HG02642 (cell line): ENCODE measurements at regions not wholly inside any gene's neighbourhood (a gene's known extent, or its start where the extent isn't known, plus 50 kb on each side); places are given as distances from the start of the nearest gene placed in this dataset.

Experiments used
- ATAC-seq: cut with Tn5 transposase; IDR thresholded peaks from one replicate; pipeline ENCODE4 v1.9.1; 2021; ENCODE audit warnings: mild to moderate bottlenecking; ENCODE audit not compliant: unreplicated experiment, poor library complexity

GRCh38 chr6:41448256-41448655, 97.9 kb upstream of the FOXP4 start:
- no peak for ATAC-seq

- no peak for ATAC-seq
Observed at GRCh38 chr6:41449399-41450245, 96.6 kb upstream of the FOXP4 start.

DNA sequence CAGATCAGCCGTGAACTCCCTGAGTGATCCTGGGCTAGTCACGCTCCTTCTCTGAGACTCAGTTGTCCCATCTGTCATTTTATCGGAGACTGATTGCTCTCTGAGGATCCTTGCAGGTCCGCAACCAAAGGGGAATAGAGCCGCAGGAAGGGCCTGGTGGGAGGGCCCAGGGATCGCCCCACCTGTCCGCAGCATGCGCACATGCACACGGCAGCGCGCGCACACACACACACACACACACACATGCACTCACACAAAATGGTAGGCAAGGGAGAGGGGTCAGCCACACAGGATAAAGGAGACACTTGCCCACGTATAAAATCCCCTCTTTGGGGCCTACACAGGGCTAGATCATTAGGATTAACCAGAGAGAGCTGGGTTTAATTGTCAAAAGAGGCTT, 95.6 kb upstream of the FOXP4 start:
- no peak for ATAC-seq

GRCh38 chr6:41451039-41451438, 95.1 kb upstream of the FOXP4 start:
- no peak for ATAC-seq

- no peak for ATAC-seq
Observed at GRCh38 chr6:41451515-41452163, 94.5 kb upstream of the FOXP4 start.

- no peak for ATAC-seq
Observed at GRCh38 chr6:41452763-41453162, 93.4 kb upstream of the FOXP4 start.

DNA sequence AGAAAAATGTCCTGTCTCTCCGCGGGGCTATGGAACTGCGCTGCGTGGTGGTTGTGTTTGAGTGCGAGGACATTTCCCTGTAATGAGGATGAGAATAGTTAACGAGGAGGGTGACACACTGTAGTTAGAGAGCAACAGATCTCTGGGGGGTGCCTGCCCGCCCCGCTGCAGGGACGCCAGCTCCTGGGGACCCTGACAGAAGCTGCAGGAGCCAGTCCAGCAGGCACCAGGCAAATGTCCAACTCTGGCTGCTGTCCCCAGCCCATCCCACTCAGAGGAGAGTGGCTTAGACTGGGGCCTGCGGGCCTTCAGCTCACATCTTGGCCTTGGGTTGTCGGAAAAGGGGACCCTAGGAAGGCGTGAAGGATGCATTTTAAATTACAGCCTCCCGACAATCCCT, 92.9 kb upstream of the FOXP4 start:
- no peak for ATAC-seq

- ATAC-seq = no peak
Observed at GRCh38 chr6:41454189-41454789, 91.9 kb upstream of the FOXP4 start.

GRCh38 chr6:41455410-41455809, 90.8 kb upstream of the FOXP4 start:
- ATAC-seq = no peak

GRCh38 chr6:41455818-41456217, 90.4 kb upstream of the FOXP4 start:
- no peak for ATAC-seq

- ATAC-seq = no peak
Observed at GRCh38 chr6:41457303-41457670, 88.9 kb upstream of the FOXP4 start.

DNA sequence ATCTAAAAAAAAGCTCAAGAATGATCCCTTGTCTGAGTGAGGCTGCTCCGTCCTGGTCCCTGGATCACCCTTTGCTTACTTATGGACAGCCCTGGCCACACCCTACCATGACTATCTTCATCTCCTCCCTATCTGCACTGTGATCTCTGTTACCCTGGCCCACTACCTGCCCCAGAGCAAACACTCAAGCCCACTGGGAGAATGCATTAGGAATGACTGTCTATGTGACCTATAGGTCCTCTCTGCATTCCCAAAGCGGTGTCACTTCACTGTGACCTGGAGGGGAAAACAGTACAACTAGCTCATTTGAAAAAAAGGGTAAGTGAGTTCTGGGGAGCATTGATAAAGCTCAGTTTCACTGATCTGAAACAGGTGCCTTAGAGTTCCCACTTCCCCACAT, 86.4 kb upstream of the FOXP4 start:
- ATAC-seq = no peak

GRCh38 chr6:41460742-41461336, 85.3 kb upstream of the FOXP4 start:
- ATAC-seq = no peak

DNA sequence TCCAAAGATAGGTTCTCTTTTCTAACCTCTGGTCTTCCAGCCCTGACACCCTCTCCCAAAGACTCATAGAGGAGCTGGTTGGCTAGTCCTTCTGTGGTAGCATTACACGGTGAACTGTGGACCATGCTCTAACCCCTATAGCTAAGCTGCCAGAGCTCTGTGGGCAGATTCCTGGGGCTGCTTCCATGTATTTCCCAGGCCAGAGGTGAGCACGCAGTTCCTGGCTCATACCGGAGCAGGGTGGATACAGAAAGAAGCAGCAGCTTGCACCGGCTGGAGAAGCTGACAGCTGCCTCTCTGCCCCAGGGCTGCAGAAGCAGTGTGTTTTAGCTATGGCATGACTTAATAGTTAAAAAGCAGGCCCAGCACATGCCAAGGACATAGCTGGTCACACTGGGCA, 84.1 kb upstream of the FOXP4 start:
- ATAC-seq = no peak

- ATAC-seq = no peak
Observed at GRCh38 chr6:41463062-41463930, 82.9 kb upstream of the FOXP4 start.

GRCh38 chr6:41464019-41464418, 82.2 kb upstream of the FOXP4 start:
- no peak for ATAC-seq

GRCh38 chr6:41464481-41464880, 81.7 kb upstream of the FOXP4 start:
- ATAC-seq = no peak

GRCh38 chr6:41466437-41466990, 79.7 kb upstream of the FOXP4 start:
- no peak for ATAC-seq

GRCh38 chr6:41467061-41467460, 79.1 kb upstream of the FOXP4 start:
- no peak for ATAC-seq
